GM23248 (cell line): ENCODE measurements at regions not wholly inside any gene's neighbourhood (a gene's known extent, or its start where the extent isn't known, plus 50 kb on each side); places are given as distances from the start of the nearest gene placed in this dataset.

Source experiments
- EZH2 ChIP-seq: fragments of 200-600 bp; sonication (generic); IDR thresholded peaks from 2 replicates; pipeline ENCODE4 v1.6.1; 2018; ENCODE audit warnings: antibody characterized with exemption, mild to moderate bottlenecking; ENCODE audit not compliant: insufficient read depth, poor library complexity, severe bottlenecking
- EZH2phosphoT487 ChIP-seq: fragments of 200-600 bp; sonication (generic); IDR thresholded peaks from 2 replicates; pipeline ENCODE4 v1.6.1; 2018; ENCODE audit warnings: antibody characterized with exemption, moderate library complexity, mild to moderate bottlenecking, low read depth; ENCODE audit not compliant: insufficient read depth

DNA sequence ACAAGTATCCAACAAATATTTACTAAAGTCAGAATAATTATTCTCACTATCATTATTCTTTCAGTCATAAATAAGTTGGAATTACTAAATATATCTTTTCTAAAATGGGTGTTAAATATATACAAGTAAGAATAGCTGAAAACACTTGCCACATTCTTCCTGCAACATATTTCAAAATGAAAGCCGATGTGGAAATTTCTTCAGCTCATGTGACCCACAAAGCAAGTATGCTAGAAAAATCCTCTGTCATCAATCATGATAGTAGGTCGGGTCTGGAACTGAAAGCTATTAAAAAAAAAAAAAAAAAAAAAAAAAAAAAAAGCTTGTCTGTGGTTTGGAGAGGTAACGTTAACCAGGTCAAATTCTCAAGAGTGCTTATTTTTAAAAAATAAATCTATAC lies 344.7 kb downstream of the NEBL start:
- TF ChIP-seq EZH2 (no peak), EZH2phosphoT487 (no peak)
